B cell (primary cell): ENCODE measurements at regions not wholly inside any gene's neighbourhood (a gene's known extent, or its start where the extent isn't known, plus 50 kb on each side); places are given as distances from the start of the nearest gene placed in this dataset.

Experiments used
- CTCF ChIP-seq: fragments of 200-600 bp; IDR thresholded peaks from one replicate; pipeline ENCODE4 v1.8.0; 2022; ENCODE audit warnings: antibody characterized with exemption, mild to moderate bottlenecking
- EZH2 ChIP-seq: IDR thresholded peaks from 2 replicates; pipeline ENCODE4 v1.6.1; 2012; ENCODE audit warnings: borderline replicate concordance, low read depth, mild to moderate bottlenecking, moderate library complexity, low read length; ENCODE audit not compliant: insufficient read depth, poor library complexity, severe bottlenecking

DNA sequence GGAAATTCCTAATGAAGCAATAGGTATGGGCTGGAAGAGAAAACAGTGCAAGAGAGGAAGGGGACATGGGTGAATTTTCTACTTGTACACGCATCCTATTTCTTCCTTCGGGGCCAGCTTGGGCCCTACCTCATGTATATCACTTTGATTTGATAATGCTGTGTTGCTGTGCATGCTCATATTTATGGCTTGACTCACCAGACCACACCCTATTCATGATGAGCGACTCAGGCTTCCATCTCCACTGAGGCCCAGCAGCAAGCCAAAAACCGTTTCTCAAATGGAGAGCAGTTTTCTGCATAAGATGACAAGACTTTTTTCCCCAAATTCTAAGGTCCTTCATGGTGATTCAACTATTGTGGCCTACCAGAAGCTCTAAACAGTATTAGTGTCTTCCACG, 2039.1 kb upstream of the CDH9 start:
- TF ChIP-seq CTCF (no peak), EZH2 (no peak)
